Activated CD8-positive, alpha-beta T cell treated with anti-CD3 and anti-CD28 coated beads for 36 hours (primary cell): ENCODE measurements at regions not wholly inside any gene's neighbourhood (a gene's known extent, or its start where the extent isn't known, plus 50 kb on each side); places are given as distances from the start of the nearest gene placed in this dataset.

Experiments
- ATAC-seq: fragments of 200-7000 bp; cut with Tn5 transposase; one replicate; pipeline ENCODE4 v1.10.0; 2021; ENCODE audit warnings: mild to moderate bottlenecking, moderate library complexity
- CTCF ChIA-PET: fragments of 350-600 bp; sonication (Branson Sonifier 250); formaldehyde crosslinking; loops from one replicate; lab custom pipeline; 2021; ENCODE audit warnings: antibody characterized with exemption; lab: Charles Lee
- POLR2A ChIA-PET: fragments of 350-600 bp; sonication (Branson Sonifier 250); formaldehyde crosslinking; loops from one replicate; lab custom pipeline; 2021; ENCODE audit warnings: antibody characterized with exemption; lab: Charles Lee
- DNase-seq: peaks from one replicate; pipeline ENCODE4 v3.0.0-alpha.2; 2020
- H3K27ac Mint-ChIP-seq: one replicate; pipeline ENCODE4 v1.8.0; 2021; ENCODE audit warnings: mild to moderate bottlenecking, mixed read lengths
- H3K27me3 Mint-ChIP-seq: one replicate; pipeline ENCODE4 v1.8.0; 2021; ENCODE audit warnings: mixed read lengths
- H3K36me3 Mint-ChIP-seq: one replicate; pipeline ENCODE4 v1.8.0; 2021; ENCODE audit warnings: low read depth, mixed read lengths
- H3K4me1 Mint-ChIP-seq: one replicate; pipeline ENCODE4 v1.8.0; 2021; ENCODE audit warnings: low read depth, mixed read lengths
- H3K4me3 Mint-ChIP-seq: one replicate; pipeline ENCODE4 v1.8.0; 2021; ENCODE audit warnings: mild to moderate bottlenecking, moderate library complexity, mixed read lengths
- H3K9me3 Mint-ChIP-seq: one replicate; pipeline ENCODE4 v1.8.0; 2021; ENCODE audit warnings: mixed read lengths
- CTCF ChIP-seq: fragments of 200-600 bp; IDR thresholded peaks from one replicate; pipeline ENCODE4 v1.8.0; 2022; ENCODE audit warnings: antibody characterized with exemption, mild to moderate bottlenecking
- intact Hi-C: fragments of 100-400 bp; cut with micrococcal nuclease; formaldehyde crosslinking; loops from one replicate; pipeline ENCODE4 v1.10.0; 2022

GRCh38 chr4:124230268-124230667 is 482.3 kb downstream of the ANKRD50 start:
- ATAC-seq (no peak), DNase-seq (no peak)
- H3K27me3 Mint-ChIP-seq: no peaks in the 10 kb centered on the region
- H3K9me3 Mint-ChIP-seq: peaks cover 2% of the 10 kb centered on the region
- ChIA-PET POLR2A (no interaction called here), CTCF (no interaction called here)
- no peaks in the 10 kb centered on the region for H3K36me3 Mint-ChIP-seq
- no peaks in the 10 kb centered on the region for H3K4me1 Mint-ChIP-seq
- no peak for TF ChIP-seq CTCF
- no peak overlapping the region for H3K4me3 Mint-ChIP-seq
- no peak overlapping the region for H3K27ac Mint-ChIP-seq
- intact Hi-C loops: no loop called here

- intact Hi-C loops: no loop called here
- no peak for TF ChIP-seq CTCF
- H3K4me1 Mint-ChIP-seq: no peaks in the 10 kb centered on the region
- ChIA-PET POLR2A (no interaction called here), CTCF (no interaction called here)
- H3K27me3 Mint-ChIP-seq: no peaks in the 10 kb centered on the region
- no peaks in the 10 kb centered on the region for H3K9me3 Mint-ChIP-seq
- ATAC-seq (no peak), DNase-seq (no peak)
- H3K4me3 Mint-ChIP-seq: no peak overlapping the region
- H3K27ac Mint-ChIP-seq: no peak overlapping the region
- no peaks in the 10 kb centered on the region for H3K36me3 Mint-ChIP-seq
Observed at GRCh38 chr4:124234771-124235170, 477.8 kb downstream of the ANKRD50 start.

- intact Hi-C loops: no loop called here
- Mint-ChIP-seq H3K27me3 (peaks cover 1% of the 10 kb centered on the region), H3K9me3 (peaks cover 2% of the 10 kb centered on the region), H3K4me3 (no peak overlapping the region), H3K36me3 (no peaks in the 10 kb centered on the region), H3K4me1 (no peaks in the 10 kb centered on the region), H3K27ac (no peak overlapping the region)
- DNase-seq (no peak), ATAC-seq (no peak)
- ChIA-PET POLR2A (no interaction called here), CTCF (no interaction called here)
- no peak for TF ChIP-seq CTCF
Observed at GRCh38 chr4:124243671-124244366, 468.7 kb downstream of the ANKRD50 start.

GRCh38 chr4:124253080-124253479 is 459.5 kb downstream of the ANKRD50 start:
- no peaks in the 10 kb centered on the region for H3K36me3 Mint-ChIP-seq

More at GRCh38 chr4:124253080-124253479, 459.5 kb downstream of the ANKRD50 start:
- H3K4me1 Mint-ChIP-seq: no peaks in the 10 kb centered on the region
- intact Hi-C loops: no loop called here
- no peak for TF ChIP-seq CTCF
- no peaks in the 10 kb centered on the region for H3K9me3 Mint-ChIP-seq
- no peak overlapping the region for H3K27ac Mint-ChIP-seq
- CTCF ChIA-PET: no interaction called here
- peaks cover 2% of the 10 kb centered on the region for H3K27me3 Mint-ChIP-seq
- no peak for DNase-seq
- no peak overlapping the region for H3K4me3 Mint-ChIP-seq
- no peak for ATAC-seq
- POLR2A ChIA-PET: no interaction called here
